Astrocyte of the spinal cord (primary cell): ENCODE measurements at regions not wholly inside any gene's neighbourhood (a gene's known extent, or its start where the extent isn't known, plus 50 kb on each side); places are given as distances from the start of the nearest gene placed in this dataset.
"Not testable (repeated sequence)": the region's sequence is repeated elsewhere in the genome, so short reads cannot be mapped to it uniquely, and the experiment has no call there.

Source experiments
- DNase-seq: peaks from one replicate; pipeline ENCODE4 v3.0.0; 2011; ENCODE audit warnings: low read depth, low spot score
- H3K4me3 ChIP-seq: 2 replicates; pipeline ENCODE4 v1.5.1; 2011; ENCODE audit warnings: low read depth, mild to moderate bottlenecking, low read length, moderate library complexity
- in situ Hi-C: cut with HindIII; loops from 2 replicates; pipeline ENCODE4 v1.10.0; 2017; ENCODE audit warnings: low sequenced_read_pairs
- TF ChIP-seq, protein P1 (sequence below): IDR thresholded peaks from 2 replicates; pipeline ENCODE4 v1.5.1; 2012; ENCODE audit warnings: low read depth, mild to moderate bottlenecking, low read length, inconsistent platforms

DNA sequence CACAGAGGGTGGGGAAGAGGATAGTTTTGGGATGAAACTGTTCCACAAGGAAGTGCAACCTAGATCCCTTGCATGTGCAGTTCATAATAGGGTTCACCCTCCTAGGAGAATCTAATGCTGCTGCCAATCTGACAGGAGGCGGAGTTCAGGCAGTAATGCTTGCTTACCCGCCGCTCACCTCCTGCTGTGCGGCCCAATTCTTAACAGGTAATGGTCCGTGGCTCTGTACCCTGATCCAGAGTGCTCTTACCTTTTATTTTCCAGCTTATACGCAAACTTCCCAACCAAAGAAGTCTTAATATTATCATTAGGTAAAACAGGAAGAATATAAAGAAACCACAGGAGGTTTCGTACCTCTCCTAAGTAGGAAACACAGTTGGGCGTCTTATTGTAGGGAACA lies 82.7 kb upstream of the CD302 start:
- in situ Hi-C loops: no loop called here
- H3K4me3 ChIP-seq: no peak overlapping the region

DNA sequence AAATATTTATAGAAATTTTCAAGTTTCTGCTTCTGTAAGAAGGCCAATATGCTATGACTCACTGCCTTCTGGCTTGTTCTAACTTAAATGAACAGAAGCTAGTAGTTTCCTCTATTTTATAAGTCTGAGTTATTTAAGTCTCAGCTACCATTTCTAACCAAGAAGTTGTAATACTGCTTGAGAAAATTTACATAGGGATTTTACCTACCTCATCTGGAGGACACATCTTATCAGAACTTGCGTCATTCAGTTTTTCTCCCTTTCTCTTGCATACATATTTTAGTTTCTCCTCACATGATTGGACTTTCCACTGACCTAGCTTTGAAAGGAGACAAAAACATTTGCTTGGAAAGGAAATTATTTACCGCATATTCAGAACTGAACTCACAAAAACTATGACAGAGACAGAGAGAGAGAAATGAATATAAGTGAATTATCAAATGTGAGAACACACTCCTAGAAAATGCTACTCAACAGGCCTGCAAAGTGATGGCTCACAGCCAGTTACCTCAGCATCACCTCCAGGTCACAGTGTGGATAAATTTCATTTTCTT lies 81.1 kb upstream of the CD302 start:
- DNase-seq: peak; percentile 65
- in situ Hi-C loops: no loop called here
- no peak overlapping the region for H3K4me3 ChIP-seq
- TF ChIP-seq, protein P1, sequence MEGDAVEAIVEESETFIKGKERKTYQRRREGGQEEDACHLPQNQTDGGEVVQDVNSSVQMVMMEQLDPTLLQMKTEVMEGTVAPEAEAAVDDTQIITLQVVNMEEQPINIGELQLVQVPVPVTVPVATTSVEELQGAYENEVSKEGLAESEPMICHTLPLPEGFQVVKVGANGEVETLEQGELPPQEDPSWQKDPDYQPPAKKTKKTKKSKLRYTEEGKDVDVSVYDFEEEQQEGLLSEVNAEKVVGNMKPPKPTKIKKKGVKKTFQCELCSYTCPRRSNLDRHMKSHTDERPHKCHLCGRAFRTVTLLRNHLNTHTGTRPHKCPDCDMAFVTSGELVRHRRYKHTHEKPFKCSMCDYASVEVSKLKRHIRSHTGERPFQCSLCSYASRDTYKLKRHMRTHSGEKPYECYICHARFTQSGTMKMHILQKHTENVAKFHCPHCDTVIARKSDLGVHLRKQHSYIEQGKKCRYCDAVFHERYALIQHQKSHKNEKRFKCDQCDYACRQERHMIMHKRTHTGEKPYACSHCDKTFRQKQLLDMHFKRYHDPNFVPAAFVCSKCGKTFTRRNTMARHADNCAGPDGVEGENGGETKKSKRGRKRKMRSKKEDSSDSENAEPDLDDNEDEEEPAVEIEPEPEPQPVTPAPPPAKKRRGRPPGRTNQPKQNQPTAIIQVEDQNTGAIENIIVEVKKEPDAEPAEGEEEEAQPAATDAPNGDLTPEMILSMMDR: no peak

More for the DNA sequence above, 82.7 kb upstream of the CD302 start:
- TF ChIP-seq, protein P1: no peak
- no peak for DNase-seq

DNA sequence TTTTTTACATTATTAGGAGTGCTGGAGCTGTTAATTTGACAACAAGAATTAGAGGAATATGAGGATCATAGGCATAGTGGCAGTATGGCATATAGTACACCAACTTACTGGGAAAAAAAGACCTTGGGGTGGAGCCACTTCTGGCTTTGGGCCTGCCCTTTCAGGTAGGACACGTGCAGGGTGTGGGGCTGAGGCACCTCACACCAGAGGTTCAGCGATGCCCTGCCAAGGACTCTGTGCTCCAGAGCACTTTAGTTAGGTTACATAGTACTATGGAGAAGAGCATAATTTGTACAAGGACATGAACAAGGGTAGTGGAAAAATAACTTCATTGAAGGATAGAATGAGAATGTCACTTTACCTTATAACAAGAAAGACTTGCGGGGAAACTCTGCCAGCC lies 77.1 kb upstream of the CD302 start:
- in situ Hi-C loops: no loop called here
- TF ChIP-seq, protein P1: no peak
- no peak for DNase-seq
- H3K4me3 ChIP-seq: no peak overlapping the region

DNA sequence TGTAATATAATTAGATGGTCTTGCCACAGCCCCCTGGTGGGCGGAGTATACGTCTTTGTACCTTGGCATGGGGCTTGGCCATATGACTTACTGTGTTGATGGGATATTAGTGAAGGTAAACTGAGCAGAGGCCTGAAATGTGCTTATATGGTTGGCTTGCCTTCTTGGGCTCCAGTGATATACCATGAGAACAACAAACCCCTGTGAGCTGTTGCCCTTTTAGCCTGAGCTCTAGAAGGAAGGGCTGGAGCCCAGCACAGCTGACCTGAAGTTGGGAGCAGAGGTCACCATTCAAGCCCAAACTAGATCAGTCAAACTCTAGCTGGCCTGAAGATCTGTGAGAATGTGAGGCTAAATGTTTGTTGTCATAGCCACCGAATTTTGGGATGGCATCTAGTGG lies 75.2 kb upstream of the CD302 start:
- DNase-seq: no peak
- in situ Hi-C loops: no loop called here
- no peak overlapping the region for H3K4me3 ChIP-seq
- TF ChIP-seq, protein P1: no peak

DNA sequence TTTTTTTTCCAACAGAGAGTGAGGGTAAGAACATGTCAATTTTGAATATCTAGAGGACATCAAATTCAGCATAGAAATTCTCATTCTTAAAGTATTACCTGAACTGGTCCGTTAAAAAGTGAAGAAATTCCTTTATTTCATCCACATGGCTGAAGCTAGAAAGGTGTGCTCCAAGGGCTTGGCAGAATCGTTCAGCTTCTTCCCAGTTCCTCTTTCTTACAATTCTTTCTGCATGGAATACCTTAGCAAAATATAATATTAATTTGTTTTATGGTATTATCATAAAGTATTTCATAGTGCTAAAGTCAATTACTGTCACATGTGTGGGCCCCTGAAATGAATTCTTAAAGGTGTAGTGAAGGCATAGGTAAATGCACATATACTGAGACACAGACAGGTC lies 74.3 kb upstream of the CD302 start:
- in situ Hi-C loops: no loop called here
- TF ChIP-seq, protein P1: no peak
- no peak for DNase-seq

DNA sequence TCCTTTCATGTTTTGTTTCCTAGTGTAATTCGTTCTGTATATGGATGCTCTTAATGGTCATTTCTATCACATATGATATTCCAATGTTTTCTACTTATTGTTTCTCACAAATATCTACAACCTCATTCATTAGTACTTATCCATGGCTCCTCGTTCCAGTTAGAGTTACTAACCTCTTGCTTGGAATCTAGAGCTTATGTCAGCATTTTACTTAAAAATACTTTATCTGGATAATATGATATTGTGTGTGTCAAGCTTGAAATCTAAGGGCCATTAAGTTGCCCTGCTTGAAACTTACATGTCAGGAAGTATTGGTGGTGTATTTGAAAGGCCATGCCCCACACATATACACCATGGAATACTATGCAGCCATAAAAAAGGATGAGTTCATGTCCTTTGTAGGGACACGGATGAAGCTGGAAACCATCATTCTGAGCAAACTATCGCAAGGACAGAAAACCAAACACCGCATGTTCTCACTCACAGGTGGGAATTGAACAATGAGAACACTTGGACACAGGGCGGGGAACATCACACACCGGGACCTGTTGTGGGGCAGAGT lies 70.7 kb upstream of the CD302 start:
- H3K4me3 ChIP-seq, DNase-seq, in situ Hi-C loops: not testable (repeated sequence)

More for the DNA sequence above, 74.3 kb upstream of the CD302 start:
- H3K4me3 ChIP-seq: no peak overlapping the region

DNA sequence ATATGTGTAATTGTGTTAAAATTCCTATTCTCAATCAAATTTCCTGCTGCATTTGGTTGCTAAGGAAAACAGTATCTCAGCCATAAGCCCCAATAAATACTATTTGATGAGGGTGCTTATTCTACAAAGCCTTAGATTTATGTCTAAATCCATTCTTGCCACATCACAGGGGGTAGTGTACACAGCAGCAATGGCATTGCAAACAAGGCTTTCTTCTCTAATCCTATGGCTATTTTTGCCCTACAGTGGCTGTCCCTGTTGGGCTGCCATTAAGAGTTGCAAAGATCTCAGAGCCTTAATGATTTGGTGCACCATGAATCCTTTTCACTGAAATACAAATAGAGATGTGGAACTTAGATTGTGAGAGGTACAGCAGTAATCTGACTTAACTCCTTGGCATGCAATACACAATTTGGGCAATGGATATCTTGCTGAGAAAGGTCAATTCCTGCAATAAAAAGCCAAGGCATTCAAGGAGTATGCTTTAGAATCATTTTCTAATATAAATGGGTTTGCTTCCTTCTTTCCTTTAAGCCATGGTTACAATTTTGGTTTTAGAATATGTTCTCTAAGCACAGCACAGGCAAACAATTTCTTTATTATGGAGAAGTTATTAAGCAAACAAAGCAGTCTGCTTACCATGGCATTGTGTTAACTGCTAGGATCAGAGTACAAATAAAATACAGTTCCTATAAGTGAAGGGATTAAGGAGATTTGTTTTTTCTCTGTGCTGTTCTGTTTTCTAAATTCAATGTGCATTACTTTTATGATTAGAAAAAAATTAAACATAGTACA lies 69.8 kb upstream of the CD302 start:
- DNase-seq: no peak
- in situ Hi-C loops: no loop called here
- H3K4me3 ChIP-seq: no peak overlapping the region
- TF ChIP-seq, protein P1: no peak
